Neuronal stem cell (in vitro differentiated cells): ENCODE measurements at regions not wholly inside any gene's neighbourhood (a gene's known extent, or its start where the extent isn't known, plus 50 kb on each side); places are given as distances from the start of the nearest gene placed in this dataset.

Experiments
- DNase-seq: peaks from one replicate; pipeline ENCODE4 v3.0.0-alpha.2; 2013; ENCODE audit warnings: low spot score
- H2AFZ ChIP-seq: one replicate; pipeline ENCODE4 v1.6.1; 2013; ENCODE audit warnings: mild to moderate bottlenecking, low read length, inconsistent platforms
- H2AK5ac ChIP-seq: 2 replicates; pipeline ENCODE4 v1.6.1; 2013; ENCODE audit warnings: low read depth, mild to moderate bottlenecking, inconsistent platforms, low read length, moderate library complexity, mixed read lengths
- H2BK120ac ChIP-seq: 2 replicates; pipeline ENCODE4 v1.6.1; 2013; ENCODE audit warnings: low read depth, mild to moderate bottlenecking, inconsistent platforms, low read length, moderate library complexity, mixed read lengths
- H2BK12ac ChIP-seq: one replicate; pipeline ENCODE4 v1.6.1; 2013; ENCODE audit warnings: low read length, inconsistent platforms
- H2BK15ac ChIP-seq: 2 replicates; pipeline ENCODE4 v1.6.1; 2013; ENCODE audit warnings: mild to moderate bottlenecking, low read length, inconsistent platforms, mixed read lengths
- H2BK5ac ChIP-seq: one replicate; pipeline ENCODE4 v1.6.1; 2013; ENCODE audit warnings: inconsistent platforms, mild to moderate bottlenecking, low read length, moderate library complexity
- H3K14ac ChIP-seq: one replicate; pipeline ENCODE4 v1.6.1; 2013; ENCODE audit warnings: low read length, inconsistent platforms
- H3K18ac ChIP-seq: 2 replicates; pipeline ENCODE4 v1.6.1; 2013; ENCODE audit warnings: low read length, inconsistent platforms
- H3K23ac ChIP-seq: 2 replicates; pipeline ENCODE4 v1.6.1; 2013; ENCODE audit warnings: low read depth, mild to moderate bottlenecking, mixed read lengths, low read length, inconsistent platforms; ENCODE audit not compliant: poor library complexity
- H3K27ac ChIP-seq: replicated peaks from 3 replicates; pipeline ENCODE4 v1.5.1; 2013; ENCODE audit warnings: low read length, inconsistent platforms
- H3K27me3 ChIP-seq, 3 experiments: 2 replicates each; pipeline ENCODE4 v1.6.1; 2013; ENCODE audit warnings: low read length in 3 of 3, mild to moderate bottlenecking in 2 of 3, inconsistent platforms in 1 of 3, low read depth in 1 of 3, mixed read lengths in 1 of 3, moderate library complexity in 1 of 3; ENCODE audit not compliant: control insufficient read depth in 3 of 3, insufficient read depth in 3 of 3
- H3K36me3 ChIP-seq, 2 donors: replicated peaks in 1 of 2; 2 replicates each; pipeline ENCODE4 v1.6.1; 2013; ENCODE audit warnings: low read length in 2 of 2; ENCODE audit not compliant: control insufficient read depth in 2 of 2, insufficient read depth in 2 of 2
- H3K4ac ChIP-seq: 2 replicates; pipeline ENCODE4 v1.6.1; 2013; ENCODE audit warnings: inconsistent platforms, mild to moderate bottlenecking, low read length, moderate library complexity
- H3K4me1 ChIP-seq, 2 donors: 1 replicate in 1 of 2; 2 replicates in 1 of 2; pipeline ENCODE4 v1.6.1; 2013; ENCODE audit warnings: low read length in 2 of 2, low read depth in 1 of 2; ENCODE audit not compliant: control insufficient read depth in 2 of 2, insufficient read depth in 1 of 2
- H3K4me2 ChIP-seq: one replicate; pipeline ENCODE4 v1.6.1; 2013; ENCODE audit warnings: mild to moderate bottlenecking, low read length, inconsistent platforms; ENCODE audit not compliant: insufficient read depth, poor library complexity, severe bottlenecking
- H3K4me3 ChIP-seq, 2 donors: 2 replicates each; pipeline ENCODE4 v1.5.1; 2013; ENCODE audit warnings: low read length in 2 of 2, mild to moderate bottlenecking in 2 of 2, inconsistent platforms in 1 of 2, moderate library complexity in 1 of 2
- H3K79me1 ChIP-seq: one replicate; pipeline ENCODE4 v1.6.1; 2013; ENCODE audit warnings: low read depth, mild to moderate bottlenecking, inconsistent platforms, low read length, moderate library complexity
- H3K9ac ChIP-seq: one replicate; pipeline ENCODE4 v1.6.1; 2013; ENCODE audit warnings: mild to moderate bottlenecking, low read depth, low read length, inconsistent platforms; ENCODE audit not compliant: poor library complexity
- H3K9me3 ChIP-seq, 2 donors: replicated peaks in 1 of 2; 2 replicates each; pipeline versions ENCODE3 to v1.6.1; 2013; ENCODE audit warnings: low read length in 2 of 2, mild to moderate bottlenecking in 2 of 2, inconsistent platforms in 1 of 2, low read depth in 1 of 2, mixed read lengths in 1 of 2, moderate library complexity in 1 of 2; ENCODE audit not compliant: control insufficient read depth in 2 of 2, insufficient read depth in 1 of 2
- H4K8ac ChIP-seq: one replicate; pipeline ENCODE4 v1.6.1; 2013; ENCODE audit warnings: low read depth, mild to moderate bottlenecking, inconsistent platforms, low read length, moderate library complexity
- H4K91ac ChIP-seq: one replicate; pipeline ENCODE4 v1.6.1; 2013; ENCODE audit warnings: low read length, low read depth, mild to moderate bottlenecking, inconsistent platforms; ENCODE audit not compliant: poor library complexity
- WGBS, 2 donors: extraction: QIAGEN DNeasy Blood & Tissue Kit; methylation state at CpG; one replicate each; pipeline ENCODE4 v1.1.7; 2013; ENCODE audit warnings: missing lambda C conversion rate in 2 of 2, mixed read lengths in 1 of 2; ENCODE audit not compliant: insufficient read length in 2 of 2, insufficient replicate concordance in 1 of 2; ENCODE audit errors: extremely low coverage in 2 of 2; 5-methylcytosine and 5-hydroxymethylcytosine counted together

DNA sequence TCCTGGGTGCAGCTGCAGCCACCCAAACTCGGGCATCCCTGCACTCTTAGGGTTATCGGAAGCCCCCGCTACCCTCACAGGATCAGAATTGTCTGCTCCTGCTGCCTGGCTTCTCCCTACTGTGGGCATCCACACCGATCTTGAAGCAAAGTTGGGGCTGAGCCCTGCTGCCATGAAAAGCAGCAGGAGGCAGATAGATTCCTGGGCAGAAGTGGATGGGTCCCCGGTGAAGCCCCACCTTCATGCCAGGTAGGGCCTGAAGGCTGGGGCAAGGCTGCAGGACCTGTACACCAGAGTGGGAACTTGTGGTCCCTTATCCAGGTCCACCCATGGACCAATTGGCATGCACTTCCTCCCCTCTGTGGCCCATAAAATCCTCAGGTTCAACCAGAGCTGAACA is 922.6 kb upstream of the KCND2 start:
- no peak overlapping the region for H3K9ac ChIP-seq
- no peaks in the 10 kb centered on the region for H3K4me1 ChIP-seq
- H3K27me3 ChIP-seq = no peaks in the 10 kb centered on the region
- H3K4me3 ChIP-seq = peak overlapping the region in 1 of 2 donors; percentile 9
- H3K23ac ChIP-seq = no peak overlapping the region
- H2BK120ac ChIP-seq = no peak overlapping the region
- no peak overlapping the region for H4K8ac ChIP-seq
- no CpG with 5 or more reads among the region's 5 CpGs for WGBS, 2 donors
- no peaks in the 10 kb centered on the region for H3K9me3 ChIP-seq
- H2BK5ac ChIP-seq = no peak overlapping the region
- H4K91ac ChIP-seq = no peak overlapping the region
- H2BK15ac ChIP-seq = no peak overlapping the region
- no peak overlapping the region for H3K4ac ChIP-seq
- no peak overlapping the region for H2BK12ac ChIP-seq
- H3K14ac ChIP-seq = no peak overlapping the region
- H3K79me1 ChIP-seq = peaks cover 2% of the 10 kb centered on the region
- no peak overlapping the region for H3K27ac ChIP-seq
- peak overlapping the region; percentile 27 for H3K18ac ChIP-seq
- no peak overlapping the region for H2AK5ac ChIP-seq
- H2AFZ ChIP-seq = no peak overlapping the region
- no peak overlapping the region for H3K4me2 ChIP-seq
- H3K36me3 ChIP-seq = no peaks in the 10 kb centered on the region
- no peak for DNase-seq

DNA sequence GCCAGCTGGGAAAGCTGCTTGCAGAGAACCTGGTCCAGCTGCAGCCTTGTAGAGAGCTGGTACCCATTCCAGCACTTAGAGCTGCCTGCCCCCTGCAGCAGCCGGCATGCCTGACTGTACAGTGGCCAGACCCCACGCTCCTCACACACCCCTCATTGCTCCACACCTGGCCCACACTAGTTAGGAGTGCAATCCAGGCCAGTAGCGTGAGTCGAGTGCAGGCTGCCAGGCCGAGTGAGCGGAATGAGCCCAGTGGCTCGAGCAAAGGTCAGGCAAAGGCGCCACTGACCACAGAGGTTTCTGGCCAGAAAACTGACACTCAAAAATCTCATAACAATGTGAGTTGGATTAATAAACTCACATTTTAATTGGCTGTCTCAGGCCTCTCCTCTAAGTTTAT is 921.7 kb upstream of the KCND2 start:
- Histone ChIP-seq H3K4me2 (no peak overlapping the region), H2BK5ac (no peak overlapping the region), H2BK120ac (no peak overlapping the region), H3K27me3 (no peaks in the 10 kb centered on the region), H4K91ac (no peak overlapping the region), H3K9me3 (no peaks in the 10 kb centered on the region), H2BK15ac (no peak overlapping the region), H3K4me1 (no peaks in the 10 kb centered on the region), H3K14ac (peak overlapping the region; percentile 71), H2AFZ (peak overlapping the region; percentile 17), H3K36me3 (no peaks in the 10 kb centered on the region), H3K23ac (peak overlapping the region; percentile 73), H2BK12ac (no peak overlapping the region), H2AK5ac (no peak overlapping the region), H3K79me1 (peaks cover 2% of the 10 kb centered on the region), H3K18ac (peak overlapping the region; percentile 44), H3K27ac (no peak overlapping the region), H3K4me3 (no peak overlapping the region), H3K9ac (no peak overlapping the region), H4K8ac (no peak overlapping the region), H3K4ac (no peak overlapping the region)
- DNase-seq = no peak
- no CpG with 5 or more reads among the region's 8 CpGs for WGBS, 2 donors

DNA sequence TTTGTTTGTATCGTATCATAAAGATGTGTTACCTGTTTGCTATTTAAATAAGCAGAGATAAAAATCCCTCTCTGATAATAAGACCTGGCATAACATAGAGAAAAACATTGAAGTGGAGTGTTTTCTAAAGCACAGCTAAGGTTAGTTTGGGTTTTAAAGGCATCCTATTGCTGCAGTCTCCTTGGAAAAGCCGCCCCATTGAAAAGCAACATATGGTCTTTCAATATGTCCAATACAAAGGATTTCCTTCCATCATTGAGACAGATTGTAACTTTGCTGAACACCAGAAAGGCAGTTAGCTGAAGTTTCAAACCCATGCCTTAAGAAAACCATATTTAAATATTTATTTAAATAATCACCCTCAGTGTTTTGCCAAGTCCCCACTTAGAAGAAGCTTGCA is 898.5 kb upstream of the KCND2 start:
- Histone ChIP-seq H3K4ac (no peak overlapping the region), H2AK5ac (no peak overlapping the region), H3K18ac (no peak overlapping the region), H3K27ac (no peak overlapping the region), H3K36me3 (no peaks in the 10 kb centered on the region), H2BK15ac (no peak overlapping the region), H2BK120ac (no peak overlapping the region), H3K9me3 (no peaks in the 10 kb centered on the region), H3K14ac (no peak overlapping the region), H3K79me1 (no peaks in the 10 kb centered on the region), H3K27me3 (no peaks in the 10 kb centered on the region), H3K4me3 (no peak overlapping the region), H4K91ac (no peak overlapping the region), H2BK5ac (no peak overlapping the region), H4K8ac (no peak overlapping the region), H3K4me1 (no peaks in the 10 kb centered on the region), H3K4me2 (no peak overlapping the region), H3K23ac (no peak overlapping the region), H2BK12ac (no peak overlapping the region), H2AFZ (no peak overlapping the region), H3K9ac (no peak overlapping the region)
- no peak for DNase-seq
- no CpG with 5 or more reads among the region's 2 CpGs for whole genome bisulfite sequencing, 2 donors

DNA sequence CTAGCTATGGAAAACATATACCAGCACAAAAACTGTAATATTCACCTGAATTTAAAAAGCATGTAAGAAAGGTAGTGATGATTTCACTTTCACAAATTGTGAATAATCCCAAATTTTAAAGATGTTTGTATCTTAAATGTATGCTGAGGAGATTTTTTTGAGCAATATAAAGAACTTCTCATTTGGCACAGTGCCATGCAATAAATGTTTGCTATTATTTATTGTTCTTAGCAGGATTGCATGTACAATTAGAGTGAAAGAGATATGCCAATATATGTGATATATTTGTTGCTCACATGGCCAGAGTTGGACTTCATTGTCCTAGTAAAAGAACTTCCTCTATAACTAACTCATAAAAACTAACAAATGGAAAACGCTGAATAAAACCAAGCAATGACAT is 895.1 kb upstream of the KCND2 start:
- Histone ChIP-seq H2BK120ac (no peak overlapping the region), H2AK5ac (no peak overlapping the region), H3K27ac (no peak overlapping the region), H3K4me2 (no peak overlapping the region), H3K9me3 (no peaks in the 10 kb centered on the region), H2BK5ac (no peak overlapping the region), H4K91ac (no peak overlapping the region), H3K4me3 (no peak overlapping the region), H4K8ac (no peak overlapping the region), H2BK15ac (no peak overlapping the region), H3K9ac (no peak overlapping the region), H3K23ac (no peak overlapping the region), H2BK12ac (no peak overlapping the region), H3K27me3 (no peaks in the 10 kb centered on the region), H3K36me3 (no peaks in the 10 kb centered on the region), H3K4ac (no peak overlapping the region), H3K18ac (no peak overlapping the region), H3K14ac (no peak overlapping the region), H3K4me1 (no peaks in the 10 kb centered on the region), H2AFZ (no peak overlapping the region), H3K79me1 (no peaks in the 10 kb centered on the region)
- WGBS, 2 donors = no CpG with 5 or more reads among the region's 1 CpG
- no peak for DNase-seq
